ENCODE measurements at regions not wholly inside any gene's neighbourhood (a gene's known extent, or its start where the extent isn't known, plus 50 kb on each side); places are given as distances from the start of the nearest gene placed in this dataset.
"Not testable (repeated sequence)": the region's sequence is repeated elsewhere in the genome, so short reads cannot be mapped to it uniquely, and the experiment has no call there.

GRCh38 chr12:91778938-91779400 lies 366.7 kb downstream of the BTG1 start:
- no peak for DNase-seq

GRCh38 chr12:91778091-91778832 lies 367.4 kb downstream of the BTG1 start:
- no peak for DNase-seq

GRCh38 chr12:91777268-91777992 lies 368.2 kb downstream of the BTG1 start:
- no peak for DNase-seq

DNA sequence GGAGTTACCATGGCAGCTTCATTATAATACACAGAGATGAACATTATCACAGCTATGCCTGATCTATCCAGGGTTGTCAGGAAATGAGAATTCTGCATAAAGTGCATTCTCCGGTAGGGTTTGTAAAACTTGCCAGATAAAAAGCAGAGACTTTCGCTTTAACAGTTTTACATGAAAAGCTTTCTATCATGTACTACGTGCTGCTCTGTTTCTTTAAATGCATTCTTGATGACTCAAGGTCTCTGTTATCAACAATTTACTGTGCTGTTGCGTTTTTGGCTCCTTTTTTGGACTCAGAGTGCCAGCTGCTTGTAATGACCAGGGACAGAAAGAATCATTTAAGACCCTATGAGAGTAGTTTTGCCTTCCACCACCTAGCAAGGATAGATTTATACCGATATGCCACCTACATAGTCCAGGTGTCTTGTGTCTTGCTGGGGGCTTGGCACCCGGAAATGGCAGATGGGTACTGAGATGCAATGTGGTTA lies 371.2 kb downstream of the BTG1 start:
- DNase-seq = no peak

DNA sequence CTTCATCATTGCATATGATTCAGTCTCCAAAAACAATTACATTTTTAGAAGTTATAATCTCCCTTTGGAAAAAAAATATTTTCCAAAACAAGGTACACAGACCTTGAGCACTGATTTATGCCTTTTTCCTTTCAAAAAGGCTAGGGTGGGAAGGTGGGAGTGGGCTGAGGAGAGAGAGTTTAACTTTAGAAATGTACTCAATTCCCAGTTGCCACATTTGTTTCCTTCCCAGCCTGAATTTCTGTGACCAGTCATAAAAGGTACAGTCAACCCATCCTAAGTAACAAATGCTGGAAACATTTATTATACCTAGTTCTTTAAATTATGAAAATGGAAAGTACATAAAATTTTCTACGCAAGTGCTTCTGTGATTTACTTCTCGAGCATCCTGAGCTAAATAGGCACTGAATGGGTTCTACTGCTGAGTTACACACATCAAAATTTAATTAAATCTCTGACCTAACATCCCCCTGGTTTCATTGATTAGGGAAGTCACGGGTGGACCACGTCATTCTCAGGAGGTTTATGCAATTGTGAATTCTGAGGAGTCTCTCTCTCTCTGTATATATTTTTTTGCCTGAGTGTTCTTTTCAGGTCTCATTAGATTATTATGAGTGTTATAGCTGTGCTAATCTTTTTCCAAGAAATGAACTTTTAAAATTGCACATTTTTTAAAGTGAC lies 371.8 kb downstream of the BTG1 start:
- no peak for DNase-seq

- no peak for DNase-seq
Observed at GRCh38 chr12:91772411-91772810, 373.2 kb downstream of the BTG1 start.

- DNase-seq = no peak
Observed at GRCh38 chr12:91769736-91770135, 375.9 kb downstream of the BTG1 start.

DNA sequence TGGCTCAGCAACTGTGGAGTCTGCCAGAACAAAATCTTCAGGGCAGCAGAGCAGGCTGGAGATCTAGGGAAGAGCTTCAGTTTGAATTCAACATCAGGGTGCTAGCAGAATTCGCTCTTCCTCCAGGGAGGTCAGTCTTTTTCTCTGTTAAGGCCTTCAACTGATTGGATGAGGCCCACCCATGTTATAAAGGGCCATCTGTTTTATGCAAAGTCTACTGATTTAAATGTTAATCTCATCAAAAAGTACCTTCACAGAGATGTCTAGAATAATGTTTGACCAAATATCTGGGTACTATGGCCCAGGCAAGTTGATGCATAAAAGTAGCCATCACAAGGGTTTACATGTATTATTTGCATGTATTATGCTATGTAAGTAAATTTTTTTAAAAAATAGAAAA lies 378.4 kb downstream of the BTG1 start:
- no peak for DNase-seq

DNA sequence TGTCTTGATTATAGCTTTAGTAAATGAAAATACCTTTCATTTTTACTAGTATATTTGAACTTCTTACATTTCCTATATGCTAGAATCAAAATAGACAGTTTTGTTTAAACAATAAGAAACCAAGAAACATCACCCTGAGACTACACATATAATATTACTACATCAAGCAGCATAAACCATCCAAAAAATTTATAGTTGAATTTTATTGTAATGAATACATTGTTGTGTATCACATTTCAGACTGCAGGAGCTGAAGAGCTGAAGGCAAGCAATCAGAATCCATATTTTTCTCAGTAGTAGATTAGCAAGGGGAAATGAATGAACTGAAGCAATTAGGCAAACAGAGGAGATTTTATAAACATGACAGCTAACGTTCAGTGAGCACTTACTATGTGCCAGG lies 379.2 kb downstream of the BTG1 start:
- no peak for DNase-seq

- DNase-seq = no peak
Observed at GRCh38 chr12:91763654-91764370, 381.8 kb downstream of the BTG1 start.

DNA sequence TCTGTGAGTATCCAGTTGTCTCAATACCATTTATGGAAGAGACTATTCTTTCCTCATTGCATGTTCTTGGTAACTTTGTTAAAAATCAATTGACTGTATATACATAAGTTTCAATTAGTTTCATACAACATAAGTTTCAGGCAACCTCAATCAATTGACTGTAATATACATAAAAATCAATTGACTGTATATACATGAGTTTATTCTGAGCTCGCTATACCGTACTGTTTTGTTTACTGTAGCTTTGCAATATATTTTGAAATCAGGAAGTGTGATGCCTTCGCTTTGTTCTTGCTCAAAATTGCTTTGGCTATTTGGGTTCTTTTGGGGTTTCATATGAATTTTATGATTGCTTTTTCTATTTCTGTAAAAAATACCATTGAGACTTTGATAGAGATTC lies 392.0 kb downstream of the BTG1 start:
- DNase-seq = no peak

GRCh38 chr12:91746976-91747375 lies 398.7 kb downstream of the BTG1 start:
- DNase-seq = no peak

DNA sequence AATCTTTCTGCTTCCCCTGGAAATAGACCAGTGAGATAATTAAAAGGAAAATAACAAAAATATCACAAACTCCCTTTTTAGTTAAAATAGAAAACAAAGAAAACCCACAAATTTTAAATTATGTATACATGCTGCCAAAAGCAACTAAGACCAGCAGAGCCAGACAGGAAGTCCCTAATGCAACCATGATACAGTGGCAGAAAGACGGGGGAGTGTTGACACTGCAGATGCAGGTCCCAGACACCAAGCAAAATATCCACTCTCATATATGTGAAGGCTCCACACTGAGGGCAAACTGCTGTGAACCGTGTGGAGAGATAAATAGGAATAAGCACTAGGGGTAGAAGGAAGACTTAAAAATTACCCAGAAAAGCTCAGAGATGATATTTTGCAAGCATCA lies 401.0 kb downstream of the BTG1 start:
- no peak for DNase-seq

DNA sequence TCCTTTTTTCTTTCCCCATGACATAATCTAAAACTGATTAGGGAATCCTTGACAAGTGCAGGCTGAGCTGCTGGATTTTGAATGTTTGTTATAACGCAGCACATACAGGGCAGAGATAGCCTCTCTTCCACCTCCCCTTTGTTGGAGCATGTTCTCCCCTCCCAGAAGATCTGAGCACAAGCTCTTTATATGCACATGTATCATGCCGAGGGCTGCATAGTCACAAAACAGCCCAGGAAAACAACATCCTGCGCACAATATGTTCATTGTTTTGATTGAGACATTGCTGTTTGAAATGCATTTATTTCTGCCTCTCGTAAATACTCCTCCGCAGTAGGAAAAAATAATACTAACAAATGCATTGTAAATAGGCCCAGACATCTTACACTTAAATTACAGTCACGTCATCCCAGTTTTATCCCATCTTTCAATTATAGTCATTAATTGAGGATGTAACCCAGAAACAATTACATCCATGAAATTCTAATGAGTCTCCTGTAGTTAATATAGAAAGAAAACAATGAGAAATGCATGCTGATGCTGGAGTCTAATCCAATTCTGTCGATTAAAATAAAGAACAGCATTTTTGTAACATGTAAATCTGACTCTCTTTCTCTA lies 401.8 kb downstream of the BTG1 start:
- DNase-seq = no peak

DNA sequence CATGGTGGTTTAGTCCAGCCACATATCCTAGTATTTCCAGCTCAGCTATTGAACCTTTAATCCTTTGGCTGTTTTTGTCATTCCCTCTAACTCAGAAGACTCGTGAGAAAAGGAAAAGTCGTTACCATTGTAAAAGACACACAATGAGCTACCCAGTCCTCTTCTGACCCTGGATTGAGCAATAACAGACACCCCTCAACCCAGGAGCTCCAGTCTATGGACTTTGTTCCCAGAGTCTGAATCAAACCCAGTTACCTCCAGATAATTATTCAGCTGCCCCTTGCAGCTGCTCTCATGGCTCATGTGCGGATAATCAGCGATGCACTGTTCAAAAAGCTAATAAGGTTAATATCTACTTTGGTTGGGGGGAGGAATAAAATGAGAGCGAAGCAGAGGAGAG lies 402.4 kb downstream of the BTG1 start:
- no peak for DNase-seq

GRCh38 chr12:91741932-91742331 lies 403.7 kb downstream of the BTG1 start:
- DNase-seq = no peak

DNA sequence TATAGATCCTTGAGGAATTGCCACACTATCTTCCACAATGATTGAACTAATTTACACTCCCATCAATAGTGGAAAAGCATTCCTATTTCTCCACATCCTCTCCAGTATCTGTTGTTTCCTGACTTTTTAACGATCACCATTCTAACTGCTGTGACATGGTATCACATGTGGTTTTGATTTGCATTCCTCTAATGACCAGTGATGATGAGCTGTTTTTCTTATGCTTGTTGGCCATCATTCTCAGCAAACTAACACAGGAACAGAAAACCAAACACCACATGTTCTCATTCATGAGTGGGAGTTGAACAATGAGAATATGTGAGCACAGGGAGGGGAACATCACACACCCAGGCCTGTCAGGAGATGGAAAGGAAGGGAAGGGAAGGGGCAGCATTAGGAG lies 411.8 kb downstream of the BTG1 start:
- not testable (repeated sequence) for DNase-seq

GRCh38 chr12:91732086-91732485 lies 413.6 kb downstream of the BTG1 start:
- no peak for DNase-seq

DNA sequence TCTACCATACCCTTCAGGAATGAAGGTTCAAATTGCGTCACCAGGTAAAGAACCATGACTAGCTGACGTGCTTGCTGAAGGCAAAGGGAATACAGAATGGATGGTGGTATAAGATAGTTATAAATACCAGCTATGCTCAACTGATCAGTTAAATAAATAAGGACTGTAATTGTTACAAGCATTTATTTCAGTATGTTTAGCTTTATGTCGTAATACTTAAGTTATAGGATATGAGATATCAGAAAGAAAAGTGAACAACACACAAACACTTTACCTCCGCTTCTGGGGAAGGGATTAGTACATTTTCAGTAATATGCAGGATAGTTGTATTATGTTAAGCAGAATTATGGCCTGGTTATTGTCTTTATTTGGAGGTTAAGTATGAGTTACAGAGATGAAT lies 416.1 kb downstream of the BTG1 start:
- no peak for DNase-seq

GRCh38 chr12:91723191-91723590 lies 422.5 kb downstream of the BTG1 start:
- DNase-seq = no peak

- no peak for DNase-seq
Observed at GRCh38 chr12:91722072-91722471, 423.6 kb downstream of the BTG1 start.

DNA sequence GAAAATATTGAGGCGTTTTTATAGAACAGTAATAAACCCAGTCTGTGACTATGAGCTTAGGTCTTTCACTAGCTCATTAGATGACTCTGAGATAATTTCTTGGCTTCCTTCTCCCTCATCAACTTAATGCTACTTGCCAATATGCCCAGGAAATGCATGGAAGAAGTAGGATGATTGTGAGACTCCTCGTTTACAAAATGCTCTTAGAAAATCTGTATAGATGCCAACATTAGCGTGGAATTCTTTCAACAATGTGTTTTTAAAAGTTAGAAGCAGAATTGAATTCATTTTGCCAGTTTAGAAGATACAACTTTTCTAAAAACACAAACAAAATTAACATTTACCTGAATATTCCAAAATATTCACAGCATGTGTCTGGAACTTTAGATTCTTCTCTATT lies 424.6 kb downstream of the BTG1 start:
- DNase-seq = no peak

GRCh38 chr12:91718326-91718725 lies 427.3 kb downstream of the BTG1 start:
- no peak for DNase-seq

Measured in NCI-H1417 treated with DMSO at 0.1 percent for 48 hours (cell line).